SK-N-SH treated with all-trans-retinoic acid at 6 μM for 48 hours (cell line): ENCODE measurements at regions not wholly inside any gene's neighbourhood (a gene's known extent, or its start where the extent isn't known, plus 50 kb on each side); places are given as distances from the start of the nearest gene placed in this dataset.

Experiments used
- ATAC-seq: fragments of 200-7000 bp; cut with Tn5 transposase; 3 replicates; pipeline ENCODE4 v1.9.1; 2020; ENCODE audit warnings: mild to moderate bottlenecking, moderate library complexity
- ARNTL ChIP-seq: fragments of 450-650 bp; formaldehyde crosslinking; IDR thresholded peaks from 2 replicates; pipeline ENCODE4 v1.5.0; 2020; ENCODE audit warnings: low read depth, mild to moderate bottlenecking, moderate library complexity, borderline replicate concordance
- BACH2 ChIP-seq: fragments of 250-450 bp; sonication (Bioruptor Pico); IDR thresholded peaks from 2 replicates; pipeline ENCODE4 v1.9.0; 2021; ENCODE audit warnings: mild to moderate bottlenecking, borderline replicate concordance
- CREB5 ChIP-seq: fragments of 250-450 bp; sonication (Bioruptor Pico); IDR thresholded peaks from 2 replicates; pipeline ENCODE4 v1.5.1; 2020; ENCODE audit warnings: low read depth, mild to moderate bottlenecking, moderate library complexity
- CSDC2 ChIP-seq: fragments of 250-450 bp; sonication (Bioruptor Pico); IDR thresholded peaks from 2 replicates; pipeline ENCODE4 v1.5.0; 2020; ENCODE audit warnings: mild to moderate bottlenecking, moderate library complexity
- ESRRG ChIP-seq: fragments of 250-450 bp; sonication (Bioruptor Pico); IDR thresholded peaks from 2 replicates; pipeline ENCODE4 v1.6.1; 2021; ENCODE audit warnings: mild to moderate bottlenecking
- ISL1 ChIP-seq: fragments of 250-450 bp; sonication (Bioruptor Pico); IDR thresholded peaks from 2 replicates; pipeline ENCODE4 v2.1.2; 2022; ENCODE audit warnings: mild to moderate bottlenecking, moderate library complexity
- OSR1 ChIP-seq: fragments of 250-450 bp; sonication (Bioruptor Pico); IDR thresholded peaks from 2 replicates; pipeline ENCODE4 v1.8.0; 2022; ENCODE audit warnings: moderate library complexity, mild to moderate bottlenecking, inconsistent platforms
- PATZ1 ChIP-seq: fragments of 250-450 bp; sonication (Bioruptor Pico); IDR thresholded peaks from 2 replicates; pipeline ENCODE4 v1.8.0; 2020; ENCODE audit warnings: mild to moderate bottlenecking, moderate library complexity, borderline replicate concordance
- PPARA ChIP-seq: fragments of 250-450 bp; sonication (Bioruptor Pico); IDR thresholded peaks from 2 replicates; pipeline ENCODE4 v1.5.0; 2020; ENCODE audit warnings: mild to moderate bottlenecking, borderline replicate concordance
- SNAI2 ChIP-seq: fragments of 250-450 bp; sonication (Bioruptor Pico); IDR thresholded peaks from 2 replicates; pipeline ENCODE4 v1.5.0; 2020; ENCODE audit warnings: mild to moderate bottlenecking, moderate library complexity
- TCF4 ChIP-seq: fragments of 250-450 bp; sonication (Bioruptor Pico); IDR thresholded peaks from 2 replicates; pipeline ENCODE4 v1.8.0; 2021; ENCODE audit warnings: mild to moderate bottlenecking, moderate library complexity, borderline replicate concordance
- TOX ChIP-seq: fragments of 250-450 bp; sonication (Bioruptor Pico); IDR thresholded peaks from 2 replicates; pipeline ENCODE4 v1.8.0; 2021; ENCODE audit warnings: mild to moderate bottlenecking, moderate library complexity, borderline replicate concordance
- ZFP3 ChIP-seq: fragments of 250-450 bp; sonication (Bioruptor Pico); IDR thresholded peaks from 2 replicates; pipeline ENCODE4 v1.5.0; 2020; ENCODE audit warnings: mild to moderate bottlenecking, moderate library complexity
- ZFP30 ChIP-seq: fragments of 450-650 bp; formaldehyde crosslinking; IDR thresholded peaks from 2 replicates; pipeline ENCODE4 v1.5.0; 2022; ENCODE audit warnings: mild to moderate bottlenecking, moderate library complexity
- ZNF565 ChIP-seq: fragments of 450-650 bp; formaldehyde crosslinking; conservative IDR thresholded peaks from 2 replicates; pipeline ENCODE4 v1.5.0; 2020; ENCODE audit warnings: low read depth, mild to moderate bottlenecking, moderate library complexity
- ZNF70 ChIP-seq: fragments of 450-650 bp; formaldehyde crosslinking; IDR thresholded peaks from 2 replicates; pipeline ENCODE4 v1.5.0; 2020; ENCODE audit warnings: mild to moderate bottlenecking, moderate library complexity
- ZNF8 ChIP-seq: fragments of 450-650 bp; formaldehyde crosslinking; IDR thresholded peaks from 2 replicates; pipeline ENCODE4 v1.5.0; 2020; ENCODE audit warnings: mild to moderate bottlenecking, moderate library complexity
- TF ChIP-seq, protein P1 (sequence below): fragments of 250-450 bp; sonication (Bioruptor Pico); IDR thresholded peaks from 2 replicates; pipeline ENCODE4 v1.8.0; 2021; ENCODE audit warnings: low read depth, mild to moderate bottlenecking, moderate library complexity, borderline replicate concordance

DNA sequence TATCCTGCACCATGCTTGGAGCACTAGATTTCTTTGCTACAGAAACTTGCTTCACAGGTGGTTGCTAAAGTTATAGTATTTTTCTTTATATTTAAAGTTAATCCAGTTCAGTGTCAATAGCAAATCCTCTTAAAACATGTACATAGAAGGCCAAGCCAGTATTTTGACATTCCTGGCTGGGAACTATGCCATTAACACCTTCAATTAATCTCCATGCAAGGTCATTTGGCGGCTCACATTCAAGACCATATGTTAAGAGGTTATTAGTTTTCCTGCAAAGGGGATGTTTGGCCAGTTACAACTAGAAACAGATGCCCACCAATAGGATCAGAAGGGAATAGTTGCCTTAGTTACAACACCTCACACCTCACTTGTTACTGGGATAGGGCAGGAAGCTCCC is 261.3 kb upstream of the MEIS1 start:
- no peak for ATAC-seq
- TF ChIP-seq ZFP3 (CRISPR knock-in tag) (no peak), ISL1 (CRISPR knock-in tag) (no peak), BACH2 (CRISPR knock-in tag) (no peak), ARNTL (CRISPR knock-in tag) (no peak), ZFP30 (CRISPR knock-in tag) (no peak), PATZ1 (no peak), OSR1 (no peak)
- TF ChIP-seq, all 23 proteins: peak for 0

- TF ChIP-seq ISL1 (CRISPR knock-in tag) = no peak
- no peak for TF ChIP-seq SNAI2 (CRISPR knock-in tag)
- TF ChIP-seq, all 23 proteins: peak for 0
- ATAC-seq = no peak
Observed at GRCh38 chr2:66171530-66171929, 263.4 kb upstream of the MEIS1 start.

DNA sequence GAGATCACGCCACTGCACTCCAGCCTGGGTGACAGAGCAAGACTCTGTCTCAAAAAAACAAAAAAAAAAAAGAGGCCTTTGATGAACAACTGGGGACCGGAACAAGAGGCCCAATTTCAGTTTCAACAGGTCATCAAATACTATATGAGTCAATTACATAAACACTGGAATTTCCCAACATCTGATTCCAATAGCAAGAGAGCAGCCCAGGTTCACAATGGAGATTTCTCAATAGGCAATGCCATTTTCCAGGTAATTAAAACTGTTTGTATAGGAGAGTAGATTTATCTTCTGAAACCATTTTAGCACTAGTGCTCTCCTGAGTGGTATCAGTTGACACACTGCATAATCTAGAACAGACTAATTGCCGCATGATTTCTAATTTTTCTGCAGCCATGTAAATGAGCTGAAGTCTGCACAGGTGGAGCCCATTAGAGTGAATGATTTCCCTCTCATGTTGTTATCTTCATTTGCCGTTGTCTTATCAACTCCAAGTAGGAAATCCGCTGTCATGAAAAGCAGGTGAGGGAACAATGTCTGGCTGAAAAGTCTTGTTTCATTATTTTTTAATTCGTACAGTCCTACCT is 264.1 kb upstream of the MEIS1 start:
- TF ChIP-seq CSDC2 (no peak), TOX (no peak), ESRRG (no peak), ZNF70 (CRISPR knock-in tag) (no peak), ZNF8 (CRISPR knock-in tag) (no peak), ZFP30 (CRISPR knock-in tag) (no peak), ARNTL (CRISPR knock-in tag) (no peak), CREB5 (CRISPR knock-in tag) (no peak), ZFP3 (CRISPR knock-in tag) (no peak), ZNF565 (CRISPR knock-in tag) (no peak), PPARA (CRISPR knock-in tag) (no peak), OSR1 (no peak)

GRCh38 chr2:66169076-66169475 is 265.8 kb upstream of the MEIS1 start:
- no peak for TF ChIP-seq ZFP30 (CRISPR knock-in tag)
- TF ChIP-seq, protein P1, sequence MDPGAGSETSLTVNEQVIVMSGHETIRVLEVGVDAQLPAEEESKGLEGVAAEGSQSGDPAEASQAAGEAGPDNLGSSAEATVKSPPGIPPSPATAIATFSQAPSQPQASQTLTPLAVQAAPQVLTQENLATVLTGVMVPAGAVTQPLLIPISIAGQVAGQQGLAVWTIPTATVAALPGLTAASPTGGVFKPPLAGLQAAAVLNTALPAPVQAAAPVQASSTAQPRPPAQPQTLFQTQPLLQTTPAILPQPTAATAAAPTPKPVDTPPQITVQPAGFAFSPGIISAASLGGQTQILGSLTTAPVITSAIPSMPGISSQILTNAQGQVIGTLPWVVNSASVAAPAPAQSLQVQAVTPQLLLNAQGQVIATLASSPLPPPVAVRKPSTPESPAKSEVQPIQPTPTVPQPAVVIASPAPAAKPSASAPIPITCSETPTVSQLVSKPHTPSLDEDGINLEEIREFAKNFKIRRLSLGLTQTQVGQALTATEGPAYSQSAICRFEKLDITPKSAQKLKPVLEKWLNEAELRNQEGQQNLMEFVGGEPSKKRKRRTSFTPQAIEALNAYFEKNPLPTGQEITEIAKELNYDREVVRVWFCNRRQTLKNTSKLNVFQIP = no peak
- no peak for ATAC-seq

More for the DNA sequence above, 264.1 kb upstream of the MEIS1 start:
- ATAC-seq = no peak

GRCh38 chr2:66164470-66164869 is 270.5 kb upstream of the MEIS1 start:
- no peak for TF ChIP-seq PPARA (CRISPR knock-in tag)
- no peak for TF ChIP-seq TOX
- ATAC-seq = no peak

DNA sequence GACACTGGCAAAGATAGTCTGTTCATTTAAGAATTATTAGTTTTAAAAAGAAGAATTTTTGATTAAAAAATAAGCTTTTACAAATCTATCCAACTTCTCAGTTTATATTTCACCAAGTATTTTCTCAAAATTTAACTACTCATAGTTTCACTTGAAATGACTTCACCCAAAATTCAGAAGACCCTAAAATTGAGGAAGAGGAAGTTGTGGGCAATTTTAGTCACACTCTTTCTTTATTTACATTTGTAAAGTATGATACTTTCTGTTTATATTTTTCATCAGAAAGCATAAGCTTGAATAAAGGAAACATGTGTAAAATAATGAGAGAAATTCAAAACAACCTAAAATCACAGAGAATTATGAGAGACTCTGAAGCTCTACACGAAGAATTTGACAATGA is 278.8 kb upstream of the MEIS1 start:
- ATAC-seq = no peak
- TF ChIP-seq ZNF565 (CRISPR knock-in tag) (no peak), ZFP3 (CRISPR knock-in tag) (no peak)
- TF ChIP-seq, protein P1 = no peak
- TF ChIP-seq, all 23 proteins: peak for 0

DNA sequence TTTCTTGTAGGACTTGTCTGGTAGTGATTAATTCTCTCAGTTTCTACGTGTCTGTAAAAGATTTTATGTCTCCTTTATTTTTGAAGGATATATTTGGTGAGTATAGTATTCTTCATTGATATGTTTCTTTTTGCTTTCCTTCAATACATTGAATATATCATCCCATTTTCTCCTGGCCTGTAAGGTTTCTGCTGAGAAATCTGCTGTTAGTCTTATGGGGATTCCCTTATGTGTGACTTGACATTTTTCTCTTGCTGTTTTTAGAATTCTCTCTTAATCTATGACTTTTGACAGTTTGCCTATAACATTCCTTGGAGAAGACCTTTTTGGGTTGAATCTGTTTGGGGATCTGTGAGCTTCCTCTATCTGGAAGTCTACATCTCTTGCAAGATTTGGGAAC is 281.0 kb upstream of the MEIS1 start:
- ATAC-seq = no peak
- TF ChIP-seq ZNF8 (CRISPR knock-in tag) (no peak), SNAI2 (CRISPR knock-in tag) (no peak), OSR1 (no peak), PATZ1 (no peak), TCF4 (CRISPR knock-in tag) (no peak), PPARA (CRISPR knock-in tag) (no peak)
